HepG2 (cell line): ENCODE measurements at regions not wholly inside any gene's neighbourhood (a gene's known extent, or its start where the extent isn't known, plus 50 kb on each side); places are given as distances from the start of the nearest gene placed in this dataset.

ENCODE experiments used
- ATAC-seq: fragments of 200-7000 bp; cut with Tn5 transposase; 3 replicates; pipeline ENCODE4 v1.9.1; 2020; ENCODE audit warnings: mild to moderate bottlenecking, moderate library complexity
- BruUV-seq: library from RNA; stranded (reverse); fragments of 400-500 nt; replicated peaks from 2 replicates; lab custom pipeline; 2021; lab: Mats Ljungman, UMichigan
- CTCF ChIA-PET: fragments of 300-600 bp; formaldehyde crosslinking; extraction: SDS; loops from one replicate; lab custom pipeline; 2021; ENCODE audit warnings: low total read pairs, inconsistent platforms, low intra/inter-chr PET ratio; lab: Yijun Ruan, JAX
- POLR2A ChIA-PET: fragments of 350-600 bp; sonication (Branson Sonifier 250); formaldehyde crosslinking; loops from one replicate; lab custom pipeline; 2020; ENCODE audit warnings: antibody characterized with exemption, inconsistent platforms; lab: Yijun Ruan, JAX
- DNase-seq: peaks from one replicate; pipeline ENCODE4 v3.0.0-alpha.2; 2015; ENCODE audit warnings: low spot score
- FAIRE-seq: peaks from 3 replicates; lab custom pipeline; 2011; peaks lifted over from hg19 to GRCh38; lab: Jason Lieb, UNC
- H2AFZ ChIP-seq: one replicate; pipeline ENCODE4 v1.6.1; 2011; ENCODE audit warnings: low read length, inconsistent platforms
- H3K27ac ChIP-seq: fragments of 300-600 bp; 3 replicates; pipeline ENCODE4 v1.8.0; 2011; ENCODE audit warnings: mixed run types, mild to moderate bottlenecking, mixed read lengths, low read length, inconsistent platforms; ENCODE audit not compliant: insufficient read depth; ENCODE audit errors: extremely low read length
- H3K27me3 ChIP-seq, 2 experiments: fragments of 200-600 bp in 1 of 2; 2 replicates in 1 of 2; 3 replicates in 1 of 2; pipeline versions ENCODE4 v1.6.0 to v1.8.0; 2011; ENCODE audit warnings: low read length in 2 of 2, mild to moderate bottlenecking in 2 of 2, moderate library complexity in 2 of 2, inconsistent platforms in 1 of 2; ENCODE audit not compliant: insufficient read depth in 2 of 2, control insufficient read depth in 1 of 2
- H3K36me3 ChIP-seq, 2 experiments: fragments of 200-600 bp in 1 of 2; replicated peaks in 1 of 2; 2 replicates in 1 of 2; 3 replicates in 1 of 2; pipeline versions ENCODE4 v1.5.1 to v1.8.0; 2011; ENCODE audit warnings: low read length in 2 of 2, inconsistent platforms in 1 of 2; ENCODE audit not compliant: insufficient read depth in 2 of 2, control insufficient read depth in 1 of 2
- H3K4me1 ChIP-seq: 2 replicates; pipeline ENCODE4 v1.5.1; 2012; ENCODE audit warnings: low read length, inconsistent platforms; ENCODE audit not compliant: insufficient read depth
- H3K4me2 ChIP-seq: 2 replicates; pipeline ENCODE4 v1.6.0; 2011; ENCODE audit warnings: low read depth, low read length, inconsistent platforms
- H3K4me3 ChIP-seq, 3 experiments: fragments of 200-600 bp in 1 of 3; sonication (generic), shearing (Covaris generic) in 1 of 3; replicated peaks in 1 of 3; 2 replicates each; pipeline ENCODE4 v1.5.1; 2011 to 2016; ENCODE audit warnings: low read length in 3 of 3, inconsistent platforms in 2 of 3, low read depth in 2 of 3, mild to moderate bottlenecking in 2 of 3, control low read depth in 1 of 3, mixed read lengths in 1 of 3; ENCODE audit not compliant: insufficient read depth in 1 of 3
- H3K79me2 ChIP-seq: one replicate; pipeline ENCODE4 v1.6.1; 2011; ENCODE audit warnings: low read length, inconsistent platforms; ENCODE audit not compliant: insufficient read depth
- H3K9ac ChIP-seq: 2 replicates; pipeline ENCODE4 v1.6.0; 2011; ENCODE audit warnings: mild to moderate bottlenecking, low read depth, low read length, inconsistent platforms; ENCODE audit not compliant: insufficient read depth
- H3K9me3 ChIP-seq: 2 replicates; pipeline ENCODE4 v1.5.1; 2012; ENCODE audit warnings: mild to moderate bottlenecking, low read length
- H4K20me1 ChIP-seq: 2 replicates; pipeline ENCODE4 v1.6.0; 2011; ENCODE audit warnings: inconsistent platforms, mild to moderate bottlenecking, low read length, moderate library complexity; ENCODE audit not compliant: insufficient read depth
- CREB1 ChIP-seq, 2 experiments: fragments of 450-650 bp in 1 of 2; IDR thresholded peaks; 2 replicates each; pipeline ENCODE4 v1.6.1; 2016 to 2017; ENCODE audit warnings: control low read depth in 1 of 2, mild to moderate bottlenecking in 1 of 2, missing compliant biosample characterization in 1 of 2, missing genetic modification characterization in 1 of 2
- DNMT3B ChIP-seq: conservative IDR thresholded peaks from 2 replicates; pipeline ENCODE4 v1.6.1; 2016; ENCODE audit warnings: missing biosample characterization, control low read depth
- E2F5 ChIP-seq: sonication (generic); formaldehyde crosslinking; conservative IDR thresholded peaks from 2 replicates; pipeline ENCODE4 v1.4.0; 2020; ENCODE audit warnings: missing genetic modification reagents
- FOSL1 ChIP-seq: sonication (generic); formaldehyde crosslinking; IDR thresholded peaks from 2 replicates; pipeline ENCODE4 v1.9.0; 2021; ENCODE audit warnings: missing genetic modification reagents, borderline replicate concordance
- FOXC1 ChIP-seq: sonication (generic); formaldehyde crosslinking; IDR thresholded peaks from 2 replicates; pipeline ENCODE4 v1.8.0; 2022; ENCODE audit warnings: mild to moderate bottlenecking, missing genetic modification reagents, borderline replicate concordance
- GZF1 ChIP-seq: sonication (generic); formaldehyde crosslinking; IDR thresholded peaks from 2 replicates; pipeline ENCODE4 v1.5.1; 2020; ENCODE audit warnings: mild to moderate bottlenecking, missing genetic modification reagents
- KDM2A ChIP-seq: sonication (generic); formaldehyde crosslinking; IDR thresholded peaks from 2 replicates; pipeline ENCODE4 v1.4.0; 2020; ENCODE audit warnings: low read depth, missing genetic modification reagents, borderline replicate concordance
- KMT2B ChIP-seq: IDR thresholded peaks from 2 replicates; pipeline ENCODE4 v1.6.1; 2016; ENCODE audit warnings: missing genetic modification reagents, missing compliant biosample characterization
- MYNN ChIP-seq: sonication (generic); formaldehyde crosslinking; IDR thresholded peaks from 2 replicates; pipeline ENCODE4 v1.4.0; 2020; ENCODE audit warnings: mild to moderate bottlenecking, low read depth, missing genetic modification reagents
- SNAPC2 ChIP-seq: sonication (generic); formaldehyde crosslinking; IDR thresholded peaks from 2 replicates; pipeline ENCODE4 v1.8.1; 2022; ENCODE audit warnings: mild to moderate bottlenecking, missing genetic modification reagents
- TCF7L2 ChIP-seq: IDR thresholded peaks from 2 replicates; pipeline ENCODE4 v1.6.1; 2011; ENCODE audit warnings: mild to moderate bottlenecking, low read depth, low read length, moderate library complexity
- TFDP1 ChIP-seq: IDR thresholded peaks from 2 replicates; pipeline ENCODE4 v1.6.1; 2016; ENCODE audit warnings: missing compliant biosample characterization, missing genetic modification reagents, borderline replicate concordance
- YEATS4 ChIP-seq: sonication (generic); formaldehyde crosslinking; IDR thresholded peaks from 2 replicates; pipeline ENCODE4 v1.4.0; 2020; ENCODE audit warnings: missing genetic modification reagents, borderline replicate concordance
- ZNF224 ChIP-seq: sonication (generic); formaldehyde crosslinking; IDR thresholded peaks from 2 replicates; pipeline ENCODE4 v1.5.0; 2020; ENCODE audit warnings: mild to moderate bottlenecking, missing genetic modification reagents
- ZNF296 ChIP-seq: sonication (generic); formaldehyde crosslinking; conservative IDR thresholded peaks from 2 replicates; pipeline ENCODE4 v1.5.0; 2020; ENCODE audit warnings: mild to moderate bottlenecking, missing genetic modification reagents
- ZNF441 ChIP-seq: sonication (generic); formaldehyde crosslinking; IDR thresholded peaks from 2 replicates; pipeline ENCODE4 v1.7.0; 2021; ENCODE audit warnings: missing genetic modification reagents, borderline replicate concordance
- WGBS: methylation state at CpG from one replicate; pipeline ENCODE4 v1.1.6; 2017; ENCODE audit warnings: low lambda C conversion rate; 5-methylcytosine and 5-hydroxymethylcytosine counted together
- in situ Hi-C: cut with HindIII; loops from 2 replicates; pipeline ENCODE4 v1.10.0; 2017; ENCODE audit warnings: low pct_unique_long_range_greater_than_20kb; ENCODE audit not compliant: extremely low pct_ligation_motif_present
- intact Hi-C: fragments of 100-400 bp; cut with micrococcal nuclease; formaldehyde crosslinking; loops from one replicate; pipeline ENCODE4 v1.10.0; 2022; ENCODE audit not compliant: unreplicated experiment
- TF ChIP-seq, protein P1 (sequence below): sonication (generic); formaldehyde crosslinking; IDR thresholded peaks from 2 replicates; pipeline ENCODE4 v1.5.1; 2020; ENCODE audit warnings: mild to moderate bottlenecking, moderate library complexity, missing genetic modification reagents
- TF ChIP-seq, protein P2 (sequence below): sonication (generic); formaldehyde crosslinking; IDR thresholded peaks from 2 replicates; pipeline ENCODE4 v1.4.0; 2020; ENCODE audit warnings: mild to moderate bottlenecking, missing genetic modification reagents
- TF ChIP-seq, protein P3 (sequence below): sonication (generic); formaldehyde crosslinking; IDR thresholded peaks from 2 replicates; pipeline ENCODE4 v1.5.1; 2020; ENCODE audit warnings: mild to moderate bottlenecking, missing genetic modification reagents, moderate library complexity

GRCh38 chr6:897528-898207 is 204.7 kb upstream of the EXOC2 start:
- Histone ChIP-seq H3K9ac (no peak overlapping the region), H3K9me3 (no peaks in the 10 kb centered on the region), H3K4me3 (no peak overlapping the region), H3K4me1 (peaks cover 30% of the 10 kb centered on the region), H2AFZ (no peak overlapping the region), H3K27me3 (peaks cover 0 to 23% of the 10 kb centered on the region in 2 experiments; a peak in 4 of 5 replicates), H4K20me1 (no peaks in the 10 kb centered on the region), H3K79me2 (no peaks in the 10 kb centered on the region), H3K4me2 (no peak overlapping the region), H3K27ac (no peak overlapping the region), H3K36me3 (no peaks in the 10 kb centered on the region)
- DNase-seq (no peak), FAIRE-seq (no peak), ATAC-seq (no peak)
- intact Hi-C loops, result no loop called here
- CTCF ChIA-PET, result no interaction called here
- 85% methylated on average over 12 of the region's 12 CpGs for WGBS
- in situ Hi-C loops, result no loop called here
- TF ChIP-seq CREB1 (IDR thresholded peaks at IDR 0.05) (no peak), CREB1 (CRISPR knock-in tag; IDR thresholded peaks at IDR 0.05) (no peak), FOXC1 (CRISPR knock-in tag) (no peak), TCF7L2 (no peak), TFDP1 (CRISPR knock-in tag) (no peak), ZNF441 (CRISPR knock-in tag) (no peak), KMT2B (no peak), YEATS4 (CRISPR knock-in tag) (no peak), DNMT3B (CRISPR knock-in tag) (no peak), KDM2A (no peak), SNAPC2 (CRISPR knock-in tag) (no peak), FOSL1 (CRISPR knock-in tag) (no peak), GZF1 (CRISPR knock-in tag) (no peak), E2F5 (CRISPR knock-in tag) (no peak), ZNF224 (CRISPR knock-in tag) (no peak), ZNF296 (CRISPR knock-in tag) (no peak), MYNN (CRISPR knock-in tag) (no peak)
- TF ChIP-seq, protein P1, sequence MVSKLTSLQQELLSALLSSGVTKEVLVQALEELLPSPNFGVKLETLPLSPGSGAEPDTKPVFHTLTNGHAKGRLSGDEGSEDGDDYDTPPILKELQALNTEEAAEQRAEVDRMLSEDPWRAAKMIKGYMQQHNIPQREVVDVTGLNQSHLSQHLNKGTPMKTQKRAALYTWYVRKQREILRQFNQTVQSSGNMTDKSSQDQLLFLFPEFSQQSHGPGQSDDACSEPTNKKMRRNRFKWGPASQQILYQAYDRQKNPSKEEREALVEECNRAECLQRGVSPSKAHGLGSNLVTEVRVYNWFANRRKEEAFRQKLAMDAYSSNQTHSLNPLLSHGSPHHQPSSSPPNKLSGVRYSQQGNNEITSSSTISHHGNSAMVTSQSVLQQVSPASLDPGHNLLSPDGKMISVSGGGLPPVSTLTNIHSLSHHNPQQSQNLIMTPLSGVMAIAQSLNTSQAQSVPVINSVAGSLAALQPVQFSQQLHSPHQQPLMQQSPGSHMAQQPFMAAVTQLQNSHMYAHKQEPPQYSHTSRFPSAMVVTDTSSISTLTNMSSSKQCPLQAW (CRISPR knock-in tag), result no peak
- TF ChIP-seq, protein P2, sequence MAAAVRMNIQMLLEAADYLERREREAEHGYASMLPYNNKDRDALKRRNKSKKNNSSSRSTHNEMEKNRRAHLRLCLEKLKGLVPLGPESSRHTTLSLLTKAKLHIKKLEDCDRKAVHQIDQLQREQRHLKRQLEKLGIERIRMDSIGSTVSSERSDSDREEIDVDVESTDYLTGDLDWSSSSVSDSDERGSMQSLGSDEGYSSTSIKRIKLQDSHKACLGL (CRISPR knock-in tag), result no peak
- TF ChIP-seq, protein P3, sequence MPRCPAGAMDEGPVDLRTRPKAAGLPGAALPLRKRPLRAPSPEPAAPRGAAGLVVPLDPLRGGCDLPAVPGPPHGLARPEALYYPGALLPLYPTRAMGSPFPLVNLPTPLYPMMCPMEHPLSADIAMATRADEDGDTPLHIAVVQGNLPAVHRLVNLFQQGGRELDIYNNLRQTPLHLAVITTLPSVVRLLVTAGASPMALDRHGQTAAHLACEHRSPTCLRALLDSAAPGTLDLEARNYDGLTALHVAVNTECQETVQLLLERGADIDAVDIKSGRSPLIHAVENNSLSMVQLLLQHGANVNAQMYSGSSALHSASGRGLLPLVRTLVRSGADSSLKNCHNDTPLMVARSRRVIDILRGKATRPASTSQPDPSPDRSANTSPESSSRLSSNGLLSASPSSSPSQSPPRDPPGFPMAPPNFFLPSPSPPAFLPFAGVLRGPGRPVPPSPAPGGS (CRISPR knock-in tag), result no peak
- no TSS peak for BruUV-seq
- POLR2A ChIA-PET, result no interaction called here
